MM.1S (cell line): ENCODE measurements at regions not wholly inside any gene's neighbourhood (a gene's known extent, or its start where the extent isn't known, plus 50 kb on each side); places are given as distances from the start of the nearest gene placed in this dataset.

Experiments used
- EZH2 ChIP-seq: fragments of 300-600 bp; sonication (generic); optimal IDR thresholded peaks from 2 replicates; pipeline ENCODE3; 2017; ENCODE audit warnings: low read depth, mild to moderate bottlenecking, antibody characterized with exemption, low read length, mixed read lengths
- EZH2phosphoT487 ChIP-seq: fragments of 300-600 bp; sonication (generic); IDR thresholded peaks from 2 replicates; pipeline ENCODE4 v1.6.1; 2018; ENCODE audit warnings: antibody characterized with exemption, low read length
- TF ChIP-seq, protein P1 (sequence below): fragments of 300-600 bp; sonication (generic); IDR thresholded peaks from 2 replicates; pipeline ENCODE4 v1.5.1; 2016; ENCODE audit warnings: antibody characterized with exemption, low read length, mixed read lengths

DNA sequence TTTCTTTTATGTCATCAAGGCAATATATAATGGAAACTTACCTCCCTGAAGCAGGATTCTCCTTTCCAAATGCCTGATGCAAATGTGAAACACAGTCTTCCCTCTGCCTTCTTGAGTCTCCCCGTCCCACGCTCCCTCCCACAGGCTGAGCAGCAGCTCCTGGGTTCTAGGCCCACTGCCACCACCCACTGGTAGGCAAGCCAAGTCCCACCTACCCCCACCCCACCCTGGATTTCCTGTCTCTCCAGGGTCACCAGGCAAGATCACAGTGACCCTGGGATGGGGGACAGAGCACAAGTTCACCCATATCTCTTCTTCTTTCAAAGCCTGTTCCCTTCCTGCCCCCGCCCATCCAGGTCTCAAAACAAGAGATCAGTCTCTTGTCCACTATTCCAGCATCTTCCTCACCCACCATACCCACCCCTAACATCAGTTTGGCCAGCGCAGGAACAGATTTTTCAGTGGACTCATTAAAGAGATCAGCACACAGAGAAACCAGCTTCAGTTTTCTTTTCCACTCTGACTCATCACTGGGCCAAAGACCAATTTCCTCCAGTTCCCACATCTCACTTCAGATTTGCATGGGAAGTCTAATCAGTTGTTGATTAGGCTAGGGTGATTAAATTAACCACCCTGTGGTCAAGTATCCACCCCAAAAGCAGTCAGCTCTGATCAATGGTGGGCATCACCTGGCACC lies 151.5 kb downstream of the ACTL7B start:
- TF ChIP-seq, protein P1, sequence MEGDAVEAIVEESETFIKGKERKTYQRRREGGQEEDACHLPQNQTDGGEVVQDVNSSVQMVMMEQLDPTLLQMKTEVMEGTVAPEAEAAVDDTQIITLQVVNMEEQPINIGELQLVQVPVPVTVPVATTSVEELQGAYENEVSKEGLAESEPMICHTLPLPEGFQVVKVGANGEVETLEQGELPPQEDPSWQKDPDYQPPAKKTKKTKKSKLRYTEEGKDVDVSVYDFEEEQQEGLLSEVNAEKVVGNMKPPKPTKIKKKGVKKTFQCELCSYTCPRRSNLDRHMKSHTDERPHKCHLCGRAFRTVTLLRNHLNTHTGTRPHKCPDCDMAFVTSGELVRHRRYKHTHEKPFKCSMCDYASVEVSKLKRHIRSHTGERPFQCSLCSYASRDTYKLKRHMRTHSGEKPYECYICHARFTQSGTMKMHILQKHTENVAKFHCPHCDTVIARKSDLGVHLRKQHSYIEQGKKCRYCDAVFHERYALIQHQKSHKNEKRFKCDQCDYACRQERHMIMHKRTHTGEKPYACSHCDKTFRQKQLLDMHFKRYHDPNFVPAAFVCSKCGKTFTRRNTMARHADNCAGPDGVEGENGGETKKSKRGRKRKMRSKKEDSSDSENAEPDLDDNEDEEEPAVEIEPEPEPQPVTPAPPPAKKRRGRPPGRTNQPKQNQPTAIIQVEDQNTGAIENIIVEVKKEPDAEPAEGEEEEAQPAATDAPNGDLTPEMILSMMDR = no peak
- TF ChIP-seq EZH2phosphoT487 (no peak), EZH2 (no peak)
